K562 (cell line): ENCODE measurements at regions not wholly inside any gene's neighbourhood (a gene's known extent, or its start where the extent isn't known, plus 50 kb on each side); places are given as distances from the start of the nearest gene placed in this dataset.

Experiments
- MECOM ChIP-seq: fragments of 250-450 bp; sonication (Bioruptor Pico); IDR thresholded peaks from 2 replicates; pipeline ENCODE4 v1.8.0; 2022; ENCODE audit warnings: inconsistent platforms
- MTA3 ChIP-seq: fragments of 450-650 bp; formaldehyde crosslinking; IDR thresholded peaks from 2 replicates; pipeline ENCODE4 v1.6.1; 2017; ENCODE audit warnings: mild to moderate bottlenecking, borderline replicate concordance
- RCOR1 ChIP-seq, 2 experiments: IDR thresholded peaks; 2 replicates each; pipeline ENCODE4 v1.6.1; 2012; ENCODE audit warnings: low read depth in 2 of 2, low read length in 2 of 2, borderline replicate concordance in 1 of 2, improper control_type of control experiment in 1 of 2
- ZBTB8A ChIP-seq: fragments of 450-650 bp; IDR thresholded peaks from 2 replicates; pipeline ENCODE4 v1.6.1; 2018; ENCODE audit warnings: mild to moderate bottlenecking, moderate library complexity; ENCODE audit not compliant: partially characterized antibody
- ZFP1 ChIP-seq: fragments of 450-650 bp; formaldehyde crosslinking; IDR thresholded peaks from 2 replicates; pipeline ENCODE4 v1.4.0; 2020; ENCODE audit warnings: mild to moderate bottlenecking, mixed read lengths
- ZSCAN29 ChIP-seq: fragments of 450-650 bp; IDR thresholded peaks from 2 replicates; pipeline ENCODE4 v1.6.1; 2017

DNA sequence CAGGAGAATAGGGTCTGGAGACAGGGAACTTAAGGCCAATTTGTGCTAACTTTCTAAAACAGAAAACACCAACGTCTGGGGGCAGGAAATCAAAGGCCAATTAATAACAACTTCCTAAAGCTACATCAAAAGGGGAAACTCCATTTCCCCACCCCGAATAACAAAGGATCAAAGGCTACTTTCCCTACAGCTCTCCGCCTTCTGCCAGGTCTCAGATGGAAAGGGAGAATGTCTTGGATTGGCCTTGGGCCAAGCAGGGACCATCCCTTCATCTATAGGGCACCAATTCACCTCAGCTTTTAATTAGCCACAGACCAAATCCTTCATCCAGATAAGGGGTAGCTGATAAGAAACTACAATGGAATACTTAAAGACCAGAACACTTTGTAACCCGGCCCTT is 116.9 kb upstream of the ZKSCAN2 start:
- TF ChIP-seq ZBTB8A, result no peak
- no peak for TF ChIP-seq ZSCAN29
- TF ChIP-seq MECOM (CRISPR knock-in tag), result no peak
- TF ChIP-seq RCOR1 (IDR thresholded peaks at IDR 0.05; ENCODE audit: borderline replicate concordance in 1 of 2, low read depth in 2 of 2, low read length in 2 of 2), result no peak
- no peak for TF ChIP-seq MTA3
- TF ChIP-seq ZFP1 (CRISPR knock-in tag), result no peak
